SK-N-SH (cell line): ENCODE measurements at regions not wholly inside any gene's neighbourhood (a gene's known extent, or its start where the extent isn't known, plus 50 kb on each side); places are given as distances from the start of the nearest gene placed in this dataset.
"Not testable (repeated sequence)": the region's sequence is repeated elsewhere in the genome, so short reads cannot be mapped to it uniquely, and the experiment has no call there.

ENCODE experiments used
- CTCF ChIA-PET: fragments of 300-600, 350-600 bp; formaldehyde crosslinking; extraction: SDS; loops from one replicate; lab custom pipeline; 2021; lab: Yijun Ruan, JAX
- POLR2A ChIA-PET: fragments of 350-600 bp; sonication (Branson Sonifier 250); formaldehyde crosslinking; extraction: SDS; loops from one replicate; lab custom pipeline; 2020; ENCODE audit warnings: antibody characterized with exemption, inconsistent platforms; lab: Yijun Ruan, JAX
- DNase-seq: peaks from one replicate; pipeline ENCODE4 v3.0.0; 2012
- H2AFZ ChIP-seq: fragments of 200-600 bp; sonication (generic); 2 replicates; pipeline ENCODE4 v1.8.1; 2016; ENCODE audit warnings: antibody characterized with exemption, mild to moderate bottlenecking, low read depth
- H3F3A ChIP-seq: fragments of 200-600 bp; sonication (generic); replicated peaks from 2 replicates; pipeline ENCODE3; 2016; ENCODE audit warnings: antibody characterized with exemption, mild to moderate bottlenecking; ENCODE audit not compliant: insufficient read depth
- H3K27ac ChIP-seq, 2 experiments: fragments of 200-500 bp in 1 of 2; fragments of 200-600 bp in 1 of 2; sonication (Bioruptor generic) in 1 of 2; sonication (generic), shearing (Covaris generic) in 1 of 2; 2 replicates each; pipeline versions ENCODE4 v1.5.1 to v1.6.1; 2014 to 2016; ENCODE audit warnings: low read depth in 2 of 2, inconsistent platforms in 1 of 2, low read length in 1 of 2, mild to moderate bottlenecking in 1 of 2, mixed read lengths in 1 of 2
- H3K27me3 ChIP-seq: fragments of 200-600 bp; sonication (generic), shearing (Covaris generic); 2 replicates; pipeline ENCODE4 v1.6.1; 2016; ENCODE audit warnings: mixed run types; ENCODE audit not compliant: insufficient read depth
- H3K36me3 ChIP-seq, 2 experiments: fragments of 200-500 bp in 1 of 2; fragments of 200-600 bp in 1 of 2; sonication (Bioruptor generic) in 1 of 2; sonication (generic) in 1 of 2; replicated peaks in 1 of 2; 2 replicates each; pipeline versions ENCODE3 to v1.5.1; 2014 to 2016; ENCODE audit warnings: low read length in 1 of 2, mild to moderate bottlenecking in 1 of 2; ENCODE audit not compliant: insufficient read depth in 2 of 2, control insufficient read depth in 1 of 2
- H3K4me1 ChIP-seq, 2 experiments: fragments of 200-500 bp in 1 of 2; fragments of 200-600 bp in 1 of 2; sonication (Bioruptor generic) in 1 of 2; sonication (generic), shearing (Covaris generic) in 1 of 2; 2 replicates each; pipeline versions ENCODE4 v1.5.1 to v1.6.1; 2014 to 2016; ENCODE audit warnings: low read depth in 1 of 2, low read length in 1 of 2, mixed run types in 1 of 2; ENCODE audit not compliant: insufficient read depth in 2 of 2, control insufficient read depth in 1 of 2
- H3K4me2 ChIP-seq: fragments of 200-600 bp; sonication (generic), shearing (Covaris generic); 2 replicates; pipeline ENCODE4 v1.6.1; 2017; ENCODE audit warnings: mixed run types
- H3K4me3 ChIP-seq, 2 experiments: fragments of 200-500 bp in 1 of 2; fragments of 200-600 bp in 1 of 2; sonication (Bioruptor generic) in 1 of 2; sonication (generic), shearing (Covaris generic) in 1 of 2; 2 replicates each; pipeline versions ENCODE4 v1.5.1 to v1.8.1; 2014 to 2016; ENCODE audit warnings: low read depth in 2 of 2, inconsistent platforms in 1 of 2, low read length in 1 of 2, mild to moderate bottlenecking in 1 of 2, mixed read lengths in 1 of 2, moderate library complexity in 1 of 2
- H3K79me2 ChIP-seq: fragments of 200-600 bp; sonication (generic); 2 replicates; pipeline ENCODE4 v1.8.1; 2017; ENCODE audit warnings: mild to moderate bottlenecking; ENCODE audit not compliant: insufficient read depth
- H3K9ac ChIP-seq: fragments of 200-600 bp; sonication (generic); 2 replicates; pipeline ENCODE4 v1.6.1; 2017; ENCODE audit warnings: mixed run types
- H3K9me2 ChIP-seq: fragments of 200-600 bp; sonication (generic); 2 replicates; pipeline ENCODE4 v1.6.1; 2017; ENCODE audit warnings: mixed run types
- H3K9me3 ChIP-seq: fragments of 200-600 bp; sonication (generic); 2 replicates; pipeline ENCODE4 v1.6.1; 2017; ENCODE audit warnings: mixed run types, mild to moderate bottlenecking, moderate library complexity
- H4K20me1 ChIP-seq: fragments of 200-600 bp; sonication (generic); 2 replicates; pipeline ENCODE4 v1.6.1; 2017; ENCODE audit warnings: mild to moderate bottlenecking, mixed run types; ENCODE audit not compliant: insufficient read depth
- ELF1 ChIP-seq: IDR thresholded peaks from 2 replicates; pipeline ENCODE4 v1.4.0; 2012
- EZH2phosphoT487 ChIP-seq: fragments of 200-600 bp; sonication (generic); IDR thresholded peaks from 2 replicates; pipeline ENCODE4 v1.6.1; 2017; ENCODE audit warnings: low read depth, mixed run types, mild to moderate bottlenecking, antibody characterized with exemption, moderate library complexity, borderline replicate concordance
- FOSL2 ChIP-seq: IDR thresholded peaks from 2 replicates; pipeline ENCODE4 v1.4.0; 2012; ENCODE audit warnings: low read depth, mild to moderate bottlenecking, moderate library complexity, borderline replicate concordance
- GABPA ChIP-seq: IDR thresholded peaks from 2 replicates; pipeline ENCODE4 v1.4.0; 2012; ENCODE audit warnings: low read depth, mild to moderate bottlenecking
- GATA2 ChIP-seq: sonication (generic); formaldehyde crosslinking; IDR thresholded peaks from 2 replicates; pipeline ENCODE4 v1.5.0; 2020; ENCODE audit warnings: mild to moderate bottlenecking, missing genetic modification reagents
- NRF1 ChIP-seq: IDR thresholded peaks from 2 replicates; pipeline ENCODE4 v1.6.1; 2012; ENCODE audit warnings: low read depth, mild to moderate bottlenecking, low read length
- RCOR1 ChIP-seq: fragments of 150-350 bp; IDR thresholded peaks from 2 replicates; pipeline ENCODE4 v1.6.1; 2017; ENCODE audit warnings: antibody characterized with exemption, low read length
- RXRA ChIP-seq: IDR thresholded peaks from 2 replicates; pipeline ENCODE4 v1.4.0; 2012; ENCODE audit warnings: low read depth, mild to moderate bottlenecking, borderline replicate concordance
- SMC3 ChIP-seq: IDR thresholded peaks from 2 replicates; pipeline ENCODE4 v1.6.1; 2012; ENCODE audit warnings: low read depth, low read length, improper control_type of control experiment
- TAF1 ChIP-seq: IDR thresholded peaks from 2 replicates; pipeline ENCODE4 v1.6.1; 2012; ENCODE audit warnings: low read depth, mild to moderate bottlenecking, low read length, moderate library complexity, borderline replicate concordance
- WGBS: methylation state at CpG from one replicate; pipeline ENCODE4 v1.1.6; 2017; ENCODE audit warnings: low lambda C conversion rate; 5-methylcytosine and 5-hydroxymethylcytosine counted together
- TF ChIP-seq, protein P1 (sequence below): fragments of 150-350 bp; IDR thresholded peaks from 2 replicates; pipeline ENCODE4 v1.6.1; 2016; ENCODE audit warnings: mild to moderate bottlenecking, low read depth, low read length
- TF ChIP-seq, protein P2 (sequence below): fragments of 150-350 bp; IDR thresholded peaks from 2 replicates; pipeline ENCODE4 v1.6.1; 2017; ENCODE audit warnings: antibody characterized with exemption, low read length, low read depth, borderline replicate concordance
- TF ChIP-seq, protein P3 (sequence below): IDR thresholded peaks from 2 replicates; pipeline ENCODE4 v1.4.0; 2012; ENCODE audit warnings: low read depth

DNA sequence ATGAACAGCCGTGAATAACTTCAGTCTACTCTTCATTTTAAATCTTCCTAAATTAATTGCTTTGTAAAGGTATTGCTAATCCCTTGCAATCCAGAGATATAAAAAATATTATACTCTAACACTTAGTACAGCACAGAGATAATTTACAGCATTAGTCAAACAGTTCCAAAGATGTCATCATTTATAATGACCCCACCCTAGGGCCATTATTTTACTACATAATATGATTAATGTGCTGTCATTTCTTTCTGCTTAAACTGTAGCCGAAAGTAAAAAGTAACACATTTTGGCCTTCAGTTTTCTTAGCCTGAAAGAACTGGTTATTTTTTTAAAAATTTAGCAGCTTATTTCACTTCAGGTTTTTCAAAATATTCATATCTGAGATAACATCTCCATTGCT, 256.3 kb upstream of the RFC3 start:
- Histone ChIP-seq H2AFZ (no peak overlapping the region), H3K27me3 (no peaks in the 10 kb centered on the region), H4K20me1 (no peaks in the 10 kb centered on the region), H3K27ac (no peak overlapping the region), H3K9me2 (no peaks in the 10 kb centered on the region), H3K4me1 (no peaks in the 10 kb centered on the region; a peak in 1 of 4 replicates), H3K4me3 (no peak overlapping the region), H3K9ac (no peak overlapping the region), H3K36me3 (no peaks in the 10 kb centered on the region), H3K79me2 (no peaks in the 10 kb centered on the region), H3K9me3 (no peaks in the 10 kb centered on the region), H3K4me2 (no peak overlapping the region), H3F3A (peaks cover 3% of the 10 kb centered on the region)
- ChIA-PET POLR2A (no interaction called here), CTCF (interaction anchor here (0.8 kb wide), 1 partner anchor 976 kb away, joined by 3 read pairs; no protein-coding TSS in a partner anchor)
- WGBS, result 92% methylated on average over 2 of the region's 2 CpGs
- DNase-seq, result no peak
- TF ChIP-seq EZH2phosphoT487, result no peak

DNA sequence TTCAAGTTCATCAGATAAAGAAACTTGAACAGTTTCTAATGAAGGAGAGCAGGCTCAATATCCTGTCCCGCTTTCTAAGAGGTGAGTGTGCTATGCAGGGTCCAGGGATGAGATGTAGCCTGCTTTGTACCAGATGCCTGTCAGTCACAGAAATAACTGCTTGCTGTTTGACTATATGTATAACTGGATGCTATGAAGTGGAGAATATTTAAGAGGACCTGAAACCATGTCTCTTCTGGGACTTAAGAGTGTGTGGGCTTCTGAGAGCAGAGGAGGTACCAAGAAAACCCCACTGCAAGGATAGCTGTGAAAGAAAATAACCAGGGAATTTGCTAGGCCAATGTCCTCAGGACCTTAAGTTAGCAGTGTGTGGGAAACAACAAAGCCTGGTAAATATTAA, 246.3 kb upstream of the RFC3 start:
- 93% methylated on average over 1 of the region's 1 CpG for WGBS
- no peak overlapping the region for H3K27ac ChIP-seq
- no peaks in the 10 kb centered on the region for H3K9me3 ChIP-seq
- H3K4me3 ChIP-seq, result no peak overlapping the region
- peaks cover 0 to 8% of the 10 kb centered on the region in 2 experiments; a peak in 2 of 4 replicates for H3K4me1 ChIP-seq
- H3K9ac ChIP-seq, result no peak overlapping the region
- H3K27me3 ChIP-seq, result no peaks in the 10 kb centered on the region
- no peak overlapping the region for H2AFZ ChIP-seq
- TF ChIP-seq ELF1, result no peak
- no peak for TF ChIP-seq GATA2 (CRISPR knock-in tag)
- TF ChIP-seq FOSL2, result no peak
- TF ChIP-seq, protein P1, sequence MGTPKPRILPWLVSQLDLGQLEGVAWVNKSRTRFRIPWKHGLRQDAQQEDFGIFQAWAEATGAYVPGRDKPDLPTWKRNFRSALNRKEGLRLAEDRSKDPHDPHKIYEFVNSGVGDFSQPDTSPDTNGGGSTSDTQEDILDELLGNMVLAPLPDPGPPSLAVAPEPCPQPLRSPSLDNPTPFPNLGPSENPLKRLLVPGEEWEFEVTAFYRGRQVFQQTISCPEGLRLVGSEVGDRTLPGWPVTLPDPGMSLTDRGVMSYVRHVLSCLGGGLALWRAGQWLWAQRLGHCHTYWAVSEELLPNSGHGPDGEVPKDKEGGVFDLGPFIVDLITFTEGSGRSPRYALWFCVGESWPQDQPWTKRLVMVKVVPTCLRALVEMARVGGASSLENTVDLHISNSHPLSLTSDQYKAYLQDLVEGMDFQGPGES, result no peak
- no peak for TF ChIP-seq NRF1
- no peak for TF ChIP-seq RXRA
- TF ChIP-seq, protein P2, sequence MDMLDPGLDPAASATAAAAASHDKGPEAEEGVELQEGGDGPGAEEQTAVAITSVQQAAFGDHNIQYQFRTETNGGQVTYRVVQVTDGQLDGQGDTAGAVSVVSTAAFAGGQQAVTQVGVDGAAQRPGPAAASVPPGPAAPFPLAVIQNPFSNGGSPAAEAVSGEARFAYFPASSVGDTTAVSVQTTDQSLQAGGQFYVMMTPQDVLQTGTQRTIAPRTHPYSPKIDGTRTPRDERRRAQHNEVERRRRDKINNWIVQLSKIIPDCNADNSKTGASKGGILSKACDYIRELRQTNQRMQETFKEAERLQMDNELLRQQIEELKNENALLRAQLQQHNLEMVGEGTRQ, result no peak
- TF ChIP-seq GABPA, result no peak
- no peak for TF ChIP-seq SMC3
- TF ChIP-seq TAF1, result no peak
- TF ChIP-seq, protein P3, sequence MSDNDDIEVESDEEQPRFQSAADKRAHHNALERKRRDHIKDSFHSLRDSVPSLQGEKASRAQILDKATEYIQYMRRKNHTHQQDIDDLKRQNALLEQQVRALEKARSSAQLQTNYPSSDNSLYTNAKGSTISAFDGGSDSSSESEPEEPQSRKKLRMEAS, result no peak
- no peak for TF ChIP-seq RCOR1
- TF ChIP-seq, all 33 proteins: peak for 0
- no peak overlapping the region for H3K4me2 ChIP-seq
- DNase-seq, result no peak
- no peaks in the 10 kb centered on the region for H3K79me2 ChIP-seq
- H3F3A ChIP-seq, result peaks cover 3% of the 10 kb centered on the region
- CTCF ChIA-PET, result no interaction called here
- no peaks in the 10 kb centered on the region; the same call in 1 of the 2 replicates for H3K9me2 ChIP-seq
- POLR2A ChIA-PET, result no interaction called here
- no peaks in the 10 kb centered on the region for H4K20me1 ChIP-seq
- H3K36me3 ChIP-seq, result no peaks in the 10 kb centered on the region

DNA sequence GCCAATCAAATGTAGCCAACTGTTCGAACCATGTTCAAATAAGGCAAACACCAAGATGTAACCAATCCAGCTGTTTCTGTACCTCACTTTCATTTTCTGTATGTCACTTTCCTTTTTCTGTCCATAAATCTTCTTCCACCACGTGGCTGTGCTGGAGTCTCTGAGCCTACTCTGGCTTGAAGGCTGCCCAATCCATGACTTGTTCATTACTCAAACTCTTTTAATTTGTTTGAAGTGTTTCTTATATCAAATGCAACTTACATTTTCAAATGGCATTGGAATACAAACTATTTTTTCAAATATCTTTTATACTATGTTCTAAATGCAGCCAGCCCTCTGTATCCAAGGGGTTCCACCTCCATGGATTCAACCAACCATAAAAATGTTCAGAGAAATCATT, 245.6 kb upstream of the RFC3 start:
- CTCF ChIA-PET, DNase-seq, H3K4me1 ChIP-seq: not testable (repeated sequence)

More for the DNA sequence above, 245.6 kb upstream of the RFC3 start:
- H2AFZ ChIP-seq, H3K9ac ChIP-seq, H3K27ac ChIP-seq, H3K9me2 ChIP-seq, H3K4me2 ChIP-seq, H3K4me3 ChIP-seq, H3K79me2 ChIP-seq, H3K9me3 ChIP-seq, H3F3A ChIP-seq, H3K27me3 ChIP-seq, POLR2A ChIA-PET, H3K36me3 ChIP-seq, H4K20me1 ChIP-seq: not testable (repeated sequence)
- WGBS, result 52% methylated on average over 2 of the region's 2 CpGs
